ENCODE measurements at regions not wholly inside any gene's neighbourhood (a gene's known extent, or its start where the extent isn't known, plus 50 kb on each side); places are given as distances from the start of the nearest gene placed in this dataset.

GRCh38 chr20:17828598-17829144 lies 128.9 kb downstream of the BANF2 start:
- ATAC-seq (ENCODE audit: low FRiP score in 2 of 2) (no peak), DNase-seq (no peak)
- no peaks in the 10 kb centered on the region for H3K9me3 ChIP-seq
- H3K4me1 ChIP-seq, result peaks cover 6 to 17% (median 14%) of the 10 kb centered on the region in 4 donors
- 89% methylated on average over 5 to 6 of the region's 6 CpGs for WGBS, 2 donors
- H3K27ac ChIP-seq, result no peak overlapping the region
- no peak for TF ChIP-seq CTCF (IDR thresholded peaks at IDR 0.05)
- TF ChIP-seq EP300 (IDR thresholded peaks at IDR 0.05), result no peak
- TF ChIP-seq POLR2AphosphoS5 (IDR thresholded peaks at IDR 0.05), result no peak
- no peak for TF ChIP-seq POLR2A (IDR thresholded peaks at IDR 0.05)
- no peaks in the 10 kb centered on the region for H3K36me3 ChIP-seq
- no peak overlapping the region for H3K4me3 ChIP-seq
- H3K27me3 ChIP-seq, result no peaks in the 10 kb centered on the region

- no peaks in the 10 kb centered on the region for H3K9me3 ChIP-seq
- H3K4me3 ChIP-seq, result no peak overlapping the region
- no peaks in the 10 kb centered on the region for H3K27me3 ChIP-seq
- H3K27ac ChIP-seq, result no peak overlapping the region
- ATAC-seq (ENCODE audit: low FRiP score in 2 of 2), result no peak
- DNase-seq, result no peak
- TF ChIP-seq EP300 (IDR thresholded peaks at IDR 0.05) (no peak), POLR2A (IDR thresholded peaks at IDR 0.05) (no peak), CTCF (IDR thresholded peaks at IDR 0.05) (no peak), POLR2AphosphoS5 (IDR thresholded peaks at IDR 0.05) (no peak)
- no peaks in the 10 kb centered on the region for H3K36me3 ChIP-seq
- H3K4me1 ChIP-seq, result peaks cover 6 to 19% (median 16%) of the 10 kb centered on the region in 4 donors
- 82 to 91% methylated on average over 11 to 13 of the region's 13 CpGs for WGBS, 2 donors
Measured at GRCh38 chr20:17827759-17828559, 128.2 kb downstream of the BANF2 start.

- Histone ChIP-seq H3K9me3 (no peaks in the 10 kb centered on the region), H3K36me3 (no peaks in the 10 kb centered on the region), H3K4me3 (no peak overlapping the region), H3K27me3 (no peaks in the 10 kb centered on the region), H3K27ac (no peak overlapping the region), H3K4me1 (peaks cover 6 to 21% (median 18%) of the 10 kb centered on the region in 4 donors)
- no peak for DNase-seq
- TF ChIP-seq POLR2AphosphoS5 (IDR thresholded peaks at IDR 0.05) (no peak), CTCF (IDR thresholded peaks at IDR 0.05) (no peak), POLR2A (IDR thresholded peaks at IDR 0.05) (no peak), EP300 (IDR thresholded peaks at IDR 0.05) (no peak)
- 83 to 85% methylated on average over 4 of the region's 4 CpGs for WGBS, 2 donors
- ATAC-seq (ENCODE audit: low FRiP score in 2 of 2), result no peak
Measured at GRCh38 chr20:17827079-17827478, 127.3 kb downstream of the BANF2 start.

- no peaks in the 10 kb centered on the region for H3K9me3 ChIP-seq
- DNase-seq, result no peak
Measured at GRCh38 chr20:17825960-17826843, 126.4 kb downstream of the BANF2 start.

More at GRCh38 chr20:17825960-17826843, 126.4 kb downstream of the BANF2 start:
- TF ChIP-seq EP300 (IDR thresholded peaks at IDR 0.05) (no peak), POLR2A (IDR thresholded peaks at IDR 0.05) (no peak), POLR2AphosphoS5 (IDR thresholded peaks at IDR 0.05) (no peak), CTCF (IDR thresholded peaks at IDR 0.05) (no peak)
- peaks cover 6 to 26% (median 18%) of the 10 kb centered on the region in 4 donors for H3K4me1 ChIP-seq
- ATAC-seq (ENCODE audit: low FRiP score in 2 of 2), result no peak
- H3K27ac ChIP-seq, result peak overlapping the region; percentile 63 to 85 (median 76)
- H3K27me3 ChIP-seq, result no peaks in the 10 kb centered on the region
- H3K36me3 ChIP-seq, result no peaks in the 10 kb centered on the region
- 80 to 85% methylated on average over 8 of the region's 8 CpGs for WGBS, 2 donors
- no peak overlapping the region for H3K4me3 ChIP-seq
